Keratinocyte (primary cell): ENCODE measurements at regions not wholly inside any gene's neighbourhood (a gene's known extent, or its start where the extent isn't known, plus 50 kb on each side); places are given as distances from the start of the nearest gene placed in this dataset.

Experiments used
- DNase-seq: peaks from one replicate; pipeline ENCODE4 v3.0.0-alpha.2; 2011; ENCODE audit warnings: low read depth, missing footprints, low spot score
- FAIRE-seq: peaks from 2 replicates; lab custom pipeline; 2011; peaks lifted over from hg19 to GRCh38; lab: Jason Lieb, UNC
- H2AFZ ChIP-seq: 2 replicates; pipeline ENCODE4 v1.6.0; 2012; ENCODE audit warnings: low read length, control low read depth, inconsistent platforms; ENCODE audit not compliant: control insufficient read depth
- H3K27ac ChIP-seq: 2 replicates; pipeline ENCODE4 v1.5.1; 2011; ENCODE audit warnings: low read length; ENCODE audit not compliant: control insufficient read depth, insufficient read depth
- H3K27me3 ChIP-seq: 3 replicates; pipeline ENCODE4 v1.6.0; 2011; ENCODE audit warnings: low read length; ENCODE audit not compliant: control insufficient read depth, insufficient read depth; ENCODE audit errors: extremely low read depth
- H3K36me3 ChIP-seq, 2 experiments: 2 replicates in 1 of 2; 3 replicates in 1 of 2; pipeline ENCODE4 v1.5.1; 2011; ENCODE audit warnings: low read length in 2 of 2, mild to moderate bottlenecking in 1 of 2; ENCODE audit not compliant: control insufficient read depth in 2 of 2, insufficient read depth in 2 of 2; ENCODE audit errors: extremely low read depth in 1 of 2
- H3K4me1 ChIP-seq: 3 replicates; pipeline ENCODE4 v1.5.1; 2011; ENCODE audit warnings: low read length; ENCODE audit not compliant: control insufficient read depth, insufficient read depth; ENCODE audit errors: extremely low read depth
- H3K4me2 ChIP-seq: 3 replicates; pipeline ENCODE4 v1.6.0; 2011; ENCODE audit warnings: low read depth, low read length; ENCODE audit not compliant: control insufficient read depth, insufficient read depth; ENCODE audit errors: extremely low read depth
- H3K4me3 ChIP-seq, 3 experiments: fragments of 200-600 bp in 1 of 3; sonication (generic) in 1 of 3; 2 replicates in 2 of 3; 3 replicates in 1 of 3; pipeline ENCODE4 v1.5.1; 2011 to 2016; ENCODE audit warnings: low read length in 3 of 3, mild to moderate bottlenecking in 3 of 3, control low read depth in 2 of 3, inconsistent platforms in 1 of 3, low read depth in 1 of 3, mixed read lengths in 1 of 3, mixed run types in 1 of 3, moderate library complexity in 1 of 3; ENCODE audit not compliant: control insufficient read depth in 2 of 3, insufficient read depth in 2 of 3; ENCODE audit errors: extremely low read depth in 1 of 3
- H3K79me2 ChIP-seq: 2 replicates; pipeline ENCODE4 v1.6.0; 2012; ENCODE audit warnings: low read length; ENCODE audit not compliant: control insufficient read depth, insufficient read depth
- H3K9ac ChIP-seq: 3 replicates; pipeline ENCODE4 v1.6.0; 2011; ENCODE audit warnings: low read length; ENCODE audit not compliant: control insufficient read depth, insufficient read depth; ENCODE audit errors: extremely low read depth
- H3K9me1 ChIP-seq: 3 replicates; pipeline ENCODE4 v1.6.0; 2011; ENCODE audit warnings: low read length; ENCODE audit not compliant: control insufficient read depth, insufficient read depth; ENCODE audit errors: extremely low read depth
- H3K9me3 ChIP-seq: 2 replicates; pipeline ENCODE4 v1.5.1; 2012; ENCODE audit warnings: low read depth, low read length; ENCODE audit not compliant: control insufficient read depth
- H4K20me1 ChIP-seq: 3 replicates; pipeline ENCODE4 v1.6.0; 2011; ENCODE audit warnings: low read length; ENCODE audit not compliant: control insufficient read depth, insufficient read depth; ENCODE audit errors: extremely low read depth
- EZH2 ChIP-seq: IDR thresholded peaks from one replicate; pipeline ENCODE4 v1.6.1; 2012; ENCODE audit warnings: inconsistent platforms, mild to moderate bottlenecking, low read length, moderate library complexity
- dilution Hi-C: fragments of 300-500 bp; cut with MboI; formaldehyde crosslinking; loops from one replicate; pipeline ENCODE4 v1.7.0; 2020; ENCODE audit warnings: low sequenced_read_pairs; ENCODE audit not compliant: extremely low pct_ligation_motif_present
- TF ChIP-seq, protein P1 (sequence below), 3 experiments: IDR thresholded peaks in 1 of 3; conservative IDR thresholded peaks in 1 of 3; optimal IDR thresholded peaks in 1 of 3; 2 replicates in 2 of 3; 3 replicates in 1 of 3; pipeline versions ENCODE3 to v1.5.1; 2011; ENCODE audit warnings: low read length in 3 of 3, mild to moderate bottlenecking in 3 of 3, moderate library complexity in 2 of 3, control low read depth in 1 of 3, inconsistent platforms in 1 of 3; ENCODE audit not compliant: insufficient read depth in 2 of 3; ENCODE audit errors: extremely low read depth in 1 of 3

DNA sequence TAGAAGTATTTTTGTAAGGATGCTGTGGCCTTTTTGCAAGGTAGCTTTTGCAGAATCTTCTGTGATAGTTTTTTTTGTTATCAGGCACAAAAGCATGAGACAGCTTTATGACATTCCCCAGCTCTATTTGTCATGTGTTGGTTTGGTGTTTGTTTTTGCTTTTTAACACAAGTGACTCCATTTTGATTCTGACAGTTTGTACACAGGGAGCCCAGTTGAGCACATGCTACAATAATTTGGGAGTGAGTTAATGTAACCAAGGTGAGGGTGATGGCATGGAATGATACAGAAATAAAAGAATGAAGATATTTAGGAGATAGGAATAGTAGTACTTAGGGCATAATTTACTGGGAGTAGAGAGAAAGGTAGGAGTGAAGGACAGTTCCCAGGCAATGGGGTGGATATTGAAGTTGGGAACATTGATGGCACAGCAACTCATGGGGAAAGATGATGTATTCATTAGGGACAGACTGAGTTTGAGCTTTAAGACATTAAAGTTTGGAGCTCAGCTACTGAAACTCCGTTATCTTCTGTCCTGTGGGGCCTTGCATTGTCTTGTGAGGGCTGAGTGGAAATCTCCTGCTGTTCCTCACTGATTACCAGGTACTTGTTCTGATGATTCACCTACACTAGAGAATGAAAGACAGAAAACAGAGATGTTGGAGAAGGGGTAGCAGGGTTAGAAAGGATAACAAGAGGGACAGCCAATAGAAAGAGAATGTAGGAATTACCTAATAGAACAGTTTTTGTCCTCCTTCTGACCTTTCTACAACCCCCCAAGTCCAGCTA lies 88.3 kb upstream of the CCDC112 start:
- Histone ChIP-seq H3K27me3 (no peaks in the 10 kb centered on the region), H3K27ac (no peak overlapping the region), H3K9me1 (no peaks in the 10 kb centered on the region), H3K79me2 (no peaks in the 10 kb centered on the region), H3K4me2 (no peak overlapping the region), H2AFZ (no peak overlapping the region), H3K4me1 (peaks cover 7% of the 10 kb centered on the region), H3K9ac (no peak overlapping the region), H3K36me3 (no peaks in the 10 kb centered on the region), H4K20me1 (no peaks in the 10 kb centered on the region), H3K4me3 (no peak overlapping the region), H3K9me3 (no peaks in the 10 kb centered on the region)
- dilution Hi-C loops: no loop called here
- TF ChIP-seq EZH2: no peak
- TF ChIP-seq, protein P1, sequence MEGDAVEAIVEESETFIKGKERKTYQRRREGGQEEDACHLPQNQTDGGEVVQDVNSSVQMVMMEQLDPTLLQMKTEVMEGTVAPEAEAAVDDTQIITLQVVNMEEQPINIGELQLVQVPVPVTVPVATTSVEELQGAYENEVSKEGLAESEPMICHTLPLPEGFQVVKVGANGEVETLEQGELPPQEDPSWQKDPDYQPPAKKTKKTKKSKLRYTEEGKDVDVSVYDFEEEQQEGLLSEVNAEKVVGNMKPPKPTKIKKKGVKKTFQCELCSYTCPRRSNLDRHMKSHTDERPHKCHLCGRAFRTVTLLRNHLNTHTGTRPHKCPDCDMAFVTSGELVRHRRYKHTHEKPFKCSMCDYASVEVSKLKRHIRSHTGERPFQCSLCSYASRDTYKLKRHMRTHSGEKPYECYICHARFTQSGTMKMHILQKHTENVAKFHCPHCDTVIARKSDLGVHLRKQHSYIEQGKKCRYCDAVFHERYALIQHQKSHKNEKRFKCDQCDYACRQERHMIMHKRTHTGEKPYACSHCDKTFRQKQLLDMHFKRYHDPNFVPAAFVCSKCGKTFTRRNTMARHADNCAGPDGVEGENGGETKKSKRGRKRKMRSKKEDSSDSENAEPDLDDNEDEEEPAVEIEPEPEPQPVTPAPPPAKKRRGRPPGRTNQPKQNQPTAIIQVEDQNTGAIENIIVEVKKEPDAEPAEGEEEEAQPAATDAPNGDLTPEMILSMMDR (optimal IDR thresholded peaks at IDR 0.05 in 1 of 3, IDR thresholded peaks at IDR 0.05 in 1 of 3, conservative IDR thresholded peaks at IDR 0.05 in 1 of 3; ENCODE audit: extremely low read depth in 1 of 3, insufficient read depth in 2 of 3, low read length in 3 of 3): no peak
- no peak for DNase-seq
- FAIRE-seq: no peak

DNA sequence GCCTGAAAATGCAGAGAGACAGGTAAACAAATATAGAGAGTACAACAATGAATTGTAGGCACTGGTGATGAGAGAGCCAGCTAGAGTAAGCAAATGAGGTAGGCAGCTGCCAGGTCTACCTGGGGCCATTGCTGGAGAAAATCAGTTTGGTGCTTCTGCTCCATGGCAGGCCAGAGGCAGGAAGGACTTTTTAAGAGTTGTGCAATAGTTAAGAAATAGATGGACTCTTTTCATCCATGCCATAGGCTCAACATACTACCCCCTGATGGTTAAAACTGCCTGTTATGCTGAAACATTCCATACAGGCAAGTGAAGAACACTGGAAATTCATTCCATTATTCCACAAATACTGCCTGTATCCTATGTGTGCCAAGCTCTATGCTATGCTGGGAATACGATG lies 86.5 kb upstream of the CCDC112 start:
- dilution Hi-C loops: no loop called here
- H3K9me3 ChIP-seq: no peaks in the 10 kb centered on the region
- TF ChIP-seq EZH2: no peak
- TF ChIP-seq, protein P1 (optimal IDR thresholded peaks at IDR 0.05 in 1 of 3, IDR thresholded peaks at IDR 0.05 in 1 of 3, conservative IDR thresholded peaks at IDR 0.05 in 1 of 3; ENCODE audit: extremely low read depth in 1 of 3, insufficient read depth in 2 of 3, low read length in 3 of 3): no peak

More for the DNA sequence above, 86.5 kb upstream of the CCDC112 start:
- no peaks in the 10 kb centered on the region for H3K79me2 ChIP-seq
- H3K4me1 ChIP-seq: peaks cover 15% of the 10 kb centered on the region
- no peak for FAIRE-seq
- no peak overlapping the region for H3K4me3 ChIP-seq
- DNase-seq: no peak
- H3K4me2 ChIP-seq: no peak overlapping the region
- H4K20me1 ChIP-seq: no peaks in the 10 kb centered on the region
- H3K36me3 ChIP-seq: no peaks in the 10 kb centered on the region
- no peak overlapping the region for H3K27ac ChIP-seq
- H3K9me1 ChIP-seq: no peaks in the 10 kb centered on the region
- H3K9ac ChIP-seq: no peak overlapping the region
- no peaks in the 10 kb centered on the region for H3K27me3 ChIP-seq
- H2AFZ ChIP-seq: no peak overlapping the region
